ENCODE measurements at regions not wholly inside any gene's neighbourhood (a gene's known extent, or its start where the extent isn't known, plus 50 kb on each side); places are given as distances from the start of the nearest gene placed in this dataset.

- TF ChIP-seq CTCF (IDR thresholded peaks at IDR 0.05; ENCODE audit: poor library complexity, severe bottlenecking) (no peak), EZH2 (IDR thresholded peaks at IDR 0.05; ENCODE audit: borderline replicate concordance, insufficient read depth, low read length, poor library complexity, severe bottlenecking) (no peak), RAD21 (conservative IDR thresholded peaks at IDR 0.05) (no peak), EP300 (conservative IDR thresholded peaks at IDR 0.05; ENCODE audit: poor library complexity, severe bottlenecking) (no peak), TAF1 (IDR thresholded peaks at IDR 0.05; ENCODE audit: low read depth) (no peak)
Observed at GRCh38 chr3:63142681-63143080, 135.4 kb upstream of the SYNPR start.

Data from neural cell (in vitro differentiated cells).